GM18907 (cell line): ENCODE measurements at regions not wholly inside any gene's neighbourhood (a gene's known extent, or its start where the extent isn't known, plus 50 kb on each side); places are given as distances from the start of the nearest gene placed in this dataset.

Source experiments
- ATAC-seq: cut with Tn5 transposase; IDR thresholded peaks from one replicate; pipeline ENCODE4 v1.9.1; 2021; ENCODE audit warnings: mild to moderate bottlenecking, moderate library complexity; ENCODE audit not compliant: unreplicated experiment

- no peak for ATAC-seq
Measured at GRCh38 chr3:6125520-6125919, 735.4 kb upstream of the GRM7 start.

GRCh38 chr3:6132684-6133432 lies 728.1 kb upstream of the GRM7 start:
- no peak for ATAC-seq

- ATAC-seq, result no peak
Measured at GRCh38 chr3:6142707-6143106, 718.2 kb upstream of the GRM7 start.

GRCh38 chr3:6147883-6148282 lies 713.0 kb upstream of the GRM7 start:
- ATAC-seq, result no peak

- no peak for ATAC-seq
Measured at GRCh38 chr3:6155650-6156338, 705.1 kb upstream of the GRM7 start.

GRCh38 chr3:6165951-6166350 lies 695.0 kb upstream of the GRM7 start:
- no peak for ATAC-seq

GRCh38 chr3:6168256-6168655 lies 692.7 kb upstream of the GRM7 start:
- ATAC-seq, result no peak

- ATAC-seq, result no peak
Measured at GRCh38 chr3:6172871-6173642, 687.9 kb upstream of the GRM7 start.

GRCh38 chr3:6177417-6177816 lies 683.5 kb upstream of the GRM7 start:
- no peak for ATAC-seq

- no peak for ATAC-seq
Measured at GRCh38 chr3:6179761-6180160, 681.2 kb upstream of the GRM7 start.

- ATAC-seq, result no peak
Measured at GRCh38 chr3:6180171-6180570, 680.7 kb upstream of the GRM7 start.

- no peak for ATAC-seq
Measured at GRCh38 chr3:6182476-6182875, 678.4 kb upstream of the GRM7 start.

GRCh38 chr3:6182909-6183308 lies 678.0 kb upstream of the GRM7 start:
- ATAC-seq, result no peak

GRCh38 chr3:6189384-6189783 lies 671.5 kb upstream of the GRM7 start:
- ATAC-seq, result no peak

- no peak for ATAC-seq
Measured at GRCh38 chr3:6204891-6205290, 656.0 kb upstream of the GRM7 start.

GRCh38 chr3:6216135-6217026 lies 644.5 kb upstream of the GRM7 start:
- ATAC-seq, result no peak

GRCh38 chr3:6220447-6220846 lies 640.5 kb upstream of the GRM7 start:
- ATAC-seq, result no peak

- no peak for ATAC-seq
Measured at GRCh38 chr3:6222069-6222468, 638.8 kb upstream of the GRM7 start.

- ATAC-seq, result no peak
Measured at GRCh38 chr3:6223572-6223971, 637.3 kb upstream of the GRM7 start.

- peak; percentile 43 for ATAC-seq
Measured at GRCh38 chr3:6228958-6229683, 631.8 kb upstream of the GRM7 start.
